ENCODE measurements at regions not wholly inside any gene's neighbourhood (a gene's known extent, or its start where the extent isn't known, plus 50 kb on each side); places are given as distances from the start of the nearest gene placed in this dataset.

GRCh38 chr10:81708929-81709328 is 166.1 kb upstream of the NRG3 start:
- TF ChIP-seq CTCF (IDR thresholded peaks at IDR 0.05) (no peak), POLR2A (IDR thresholded peaks at IDR 0.05) (no peak), EP300 (IDR thresholded peaks at IDR 0.05) (no peak), POLR2AphosphoS5 (IDR thresholded peaks at IDR 0.05) (no peak)
